HepG2 (cell line): ENCODE measurements at regions not wholly inside any gene's neighbourhood (a gene's known extent, or its start where the extent isn't known, plus 50 kb on each side); places are given as distances from the start of the nearest gene placed in this dataset.

ENCODE experiments used
- ATAC-seq: fragments of 200-7000 bp; cut with Tn5 transposase; 3 replicates; pipeline ENCODE4 v1.9.1; 2020; ENCODE audit warnings: mild to moderate bottlenecking, moderate library complexity
- BruUV-seq: library from RNA; stranded (reverse); fragments of 400-500 nt; replicated peaks from 2 replicates; lab custom pipeline; 2021; lab: Mats Ljungman, UMichigan
- CTCF ChIA-PET: fragments of 300-600 bp; formaldehyde crosslinking; extraction: SDS; loops from one replicate; lab custom pipeline; 2021; ENCODE audit warnings: low total read pairs, inconsistent platforms, low intra/inter-chr PET ratio; lab: Yijun Ruan, JAX
- POLR2A ChIA-PET: fragments of 350-600 bp; sonication (Branson Sonifier 250); formaldehyde crosslinking; loops from one replicate; lab custom pipeline; 2020; ENCODE audit warnings: antibody characterized with exemption, inconsistent platforms; lab: Yijun Ruan, JAX
- DNase-seq: peaks from one replicate; pipeline ENCODE4 v3.0.0-alpha.2; 2015; ENCODE audit warnings: low spot score
- FAIRE-seq: peaks from 3 replicates; lab custom pipeline; 2011; peaks lifted over from hg19 to GRCh38; lab: Jason Lieb, UNC
- H2AFZ ChIP-seq: one replicate; pipeline ENCODE4 v1.6.1; 2011; ENCODE audit warnings: low read length, inconsistent platforms
- H3K27ac ChIP-seq: fragments of 300-600 bp; 3 replicates; pipeline ENCODE4 v1.8.0; 2011; ENCODE audit warnings: mixed run types, mild to moderate bottlenecking, mixed read lengths, low read length, inconsistent platforms; ENCODE audit not compliant: insufficient read depth; ENCODE audit errors: extremely low read length
- H3K27me3 ChIP-seq, 2 experiments: fragments of 200-600 bp in 1 of 2; 2 replicates in 1 of 2; 3 replicates in 1 of 2; pipeline versions ENCODE4 v1.6.0 to v1.8.0; 2011; ENCODE audit warnings: low read length in 2 of 2, mild to moderate bottlenecking in 2 of 2, moderate library complexity in 2 of 2, inconsistent platforms in 1 of 2; ENCODE audit not compliant: insufficient read depth in 2 of 2, control insufficient read depth in 1 of 2
- H3K36me3 ChIP-seq, 2 experiments: fragments of 200-600 bp in 1 of 2; replicated peaks in 1 of 2; 2 replicates in 1 of 2; 3 replicates in 1 of 2; pipeline versions ENCODE4 v1.5.1 to v1.8.0; 2011; ENCODE audit warnings: low read length in 2 of 2, inconsistent platforms in 1 of 2; ENCODE audit not compliant: insufficient read depth in 2 of 2, control insufficient read depth in 1 of 2
- H3K4me1 ChIP-seq: 2 replicates; pipeline ENCODE4 v1.5.1; 2012; ENCODE audit warnings: low read length, inconsistent platforms; ENCODE audit not compliant: insufficient read depth
- H3K4me2 ChIP-seq: 2 replicates; pipeline ENCODE4 v1.6.0; 2011; ENCODE audit warnings: low read depth, low read length, inconsistent platforms
- H3K4me3 ChIP-seq, 3 experiments: fragments of 200-600 bp in 1 of 3; sonication (generic), shearing (Covaris generic) in 1 of 3; replicated peaks in 1 of 3; 2 replicates each; pipeline ENCODE4 v1.5.1; 2011 to 2016; ENCODE audit warnings: low read length in 3 of 3, inconsistent platforms in 2 of 3, low read depth in 2 of 3, mild to moderate bottlenecking in 2 of 3, control low read depth in 1 of 3, mixed read lengths in 1 of 3; ENCODE audit not compliant: insufficient read depth in 1 of 3
- H3K79me2 ChIP-seq: one replicate; pipeline ENCODE4 v1.6.1; 2011; ENCODE audit warnings: low read length, inconsistent platforms; ENCODE audit not compliant: insufficient read depth
- H3K9ac ChIP-seq: 2 replicates; pipeline ENCODE4 v1.6.0; 2011; ENCODE audit warnings: mild to moderate bottlenecking, low read depth, low read length, inconsistent platforms; ENCODE audit not compliant: insufficient read depth
- H3K9me3 ChIP-seq: 2 replicates; pipeline ENCODE4 v1.5.1; 2012; ENCODE audit warnings: mild to moderate bottlenecking, low read length
- H4K20me1 ChIP-seq: 2 replicates; pipeline ENCODE4 v1.6.0; 2011; ENCODE audit warnings: inconsistent platforms, mild to moderate bottlenecking, low read length, moderate library complexity; ENCODE audit not compliant: insufficient read depth
- HNRNPL ChIP-seq: fragments of 200-400 bp; formaldehyde crosslinking; IDR thresholded peaks from 2 replicates; pipeline ENCODE4 v1.6.1; 2017; ENCODE audit warnings: mild to moderate bottlenecking, low read depth, low read length
- XRCC5 ChIP-seq: fragments of 200-400 bp; formaldehyde crosslinking; optimal IDR thresholded peaks from 2 replicates; pipeline ENCODE3; 2017; ENCODE audit warnings: mild to moderate bottlenecking, low read length
- WGBS: methylation state at CpG from one replicate; pipeline ENCODE4 v1.1.6; 2017; ENCODE audit warnings: low lambda C conversion rate; 5-methylcytosine and 5-hydroxymethylcytosine counted together
- in situ Hi-C: cut with HindIII; loops from 2 replicates; pipeline ENCODE4 v1.10.0; 2017; ENCODE audit warnings: low pct_unique_long_range_greater_than_20kb; ENCODE audit not compliant: extremely low pct_ligation_motif_present
- intact Hi-C: fragments of 100-400 bp; cut with micrococcal nuclease; formaldehyde crosslinking; loops from one replicate; pipeline ENCODE4 v1.10.0; 2022; ENCODE audit not compliant: unreplicated experiment
- TF ChIP-seq, protein P1 (sequence below): IDR thresholded peaks from 2 replicates; pipeline ENCODE4 v1.6.1; 2018; ENCODE audit warnings: missing genetic modification reagents, mild to moderate bottlenecking, missing compliant biosample characterization
- TF ChIP-seq, protein P2 (sequence below): sonication (generic); formaldehyde crosslinking; IDR thresholded peaks from 2 replicates; pipeline ENCODE4 v1.5.1; 2020; ENCODE audit warnings: missing genetic modification reagents, mild to moderate bottlenecking, borderline replicate concordance

DNA sequence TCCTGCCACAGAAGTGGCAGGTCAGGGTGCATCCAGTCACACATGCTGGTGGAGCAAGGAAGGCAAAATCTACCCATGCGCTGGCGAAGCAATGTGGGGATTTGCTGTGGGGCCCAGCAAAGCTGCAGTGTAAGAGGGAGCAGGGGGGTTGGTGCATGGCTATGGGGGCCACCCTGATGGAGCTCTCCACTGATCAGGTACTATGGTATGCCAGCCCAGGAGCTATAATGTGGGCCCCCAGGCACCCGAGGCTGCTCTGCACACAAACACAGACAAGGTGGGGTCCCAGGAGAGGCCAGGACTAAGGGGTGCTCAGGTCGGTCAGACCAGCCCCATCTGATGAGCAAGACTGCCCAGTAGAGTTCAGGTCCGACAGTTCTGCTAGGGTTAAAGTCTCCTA, 213.5 kb downstream of the ZC3H11B start:
- H3K9ac ChIP-seq = no peak overlapping the region
- TF ChIP-seq, protein P1, sequence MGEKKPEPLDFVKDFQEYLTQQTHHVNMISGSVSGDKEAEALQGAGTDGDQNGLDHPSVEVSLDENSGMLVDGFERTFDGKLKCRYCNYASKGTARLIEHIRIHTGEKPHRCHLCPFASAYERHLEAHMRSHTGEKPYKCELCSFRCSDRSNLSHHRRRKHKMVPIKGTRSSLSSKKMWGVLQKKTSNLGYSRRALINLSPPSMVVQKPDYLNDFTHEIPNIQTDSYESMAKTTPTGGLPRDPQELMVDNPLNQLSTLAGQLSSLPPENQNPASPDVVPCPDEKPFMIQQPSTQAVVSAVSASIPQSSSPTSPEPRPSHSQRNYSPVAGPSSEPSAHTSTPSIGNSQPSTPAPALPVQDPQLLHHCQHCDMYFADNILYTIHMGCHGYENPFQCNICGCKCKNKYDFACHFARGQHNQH (CRISPR knock-in tag) = no peak
- H3K79me2 ChIP-seq = no peaks in the 10 kb centered on the region
- no peaks in the 10 kb centered on the region for H3K36me3 ChIP-seq
- no peaks in the 10 kb centered on the region for H4K20me1 ChIP-seq
- H3K9me3 ChIP-seq = 0 out of 2 replicates have a peak, but pooled peaks cover 12% of the 10 kb centered on the region
- no peaks in the 10 kb centered on the region for H3K27me3 ChIP-seq
- DNase-seq (no peak), ATAC-seq (no peak), FAIRE-seq (no peak)
- no peak overlapping the region for H3K4me2 ChIP-seq
- H3K4me1 ChIP-seq = peaks cover 6% of the 10 kb centered on the region; the same call in 1 of the 2 replicates
- no peak overlapping the region for H2AFZ ChIP-seq
- BruUV-seq = no TSS peak
- intact Hi-C loops (no loop called here), in situ Hi-C loops (no loop called here)
- no peak overlapping the region for H3K4me3 ChIP-seq
- ChIA-PET CTCF (no interaction called here), POLR2A (no interaction called here)
- no peak overlapping the region for H3K27ac ChIP-seq
- WGBS = 100% methylated on average over 2 of the region's 5 CpGs

DNA sequence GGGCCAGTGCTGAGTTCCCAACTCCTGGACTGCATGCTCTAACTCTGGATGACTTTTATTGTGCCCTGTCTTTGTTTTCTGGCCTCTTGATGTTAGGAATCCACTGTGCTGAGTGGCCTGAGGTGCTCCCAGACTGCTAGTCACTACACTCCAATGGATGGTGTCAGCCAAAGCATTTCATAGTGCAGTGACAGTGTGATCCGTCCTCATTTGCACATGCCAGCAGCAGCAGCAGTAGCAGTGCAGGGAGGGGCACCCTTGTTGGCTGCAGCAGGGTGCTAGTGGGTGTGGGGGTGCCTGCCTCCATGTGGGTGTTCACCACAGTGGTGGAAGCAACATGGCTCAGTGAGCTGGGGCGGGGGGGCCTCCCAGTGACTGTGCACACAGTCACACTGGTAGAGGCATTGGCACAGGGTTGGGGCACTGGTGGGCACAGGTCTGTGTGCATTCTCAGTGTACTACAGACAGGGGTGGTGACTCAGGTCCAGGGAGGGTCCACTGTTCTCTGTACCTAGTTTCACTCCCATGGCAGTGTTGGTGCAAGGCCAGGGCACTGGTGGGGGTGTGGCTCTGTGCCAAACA, 214.0 kb downstream of the ZC3H11B start:
- Histone ChIP-seq H3K9me3 (0 out of 2 replicates have a peak, but pooled peaks cover 12% of the 10 kb centered on the region), H4K20me1 (no peaks in the 10 kb centered on the region), H3K4me2 (no peak overlapping the region), H3K9ac (no peak overlapping the region), H3K79me2 (no peaks in the 10 kb centered on the region), H3K4me3 (no peak overlapping the region), H3K27me3 (no peaks in the 10 kb centered on the region), H3K4me1 (peaks cover 6% of the 10 kb centered on the region; the same call in 1 of the 2 replicates), H3K36me3 (no peaks in the 10 kb centered on the region), H3K27ac (no peak overlapping the region), H2AFZ (no peak overlapping the region)
- no peak for DNase-seq
- intact Hi-C loops = no loop called here
- no CpG with 5 or more reads among the region's 2 CpGs for WGBS
- ChIA-PET POLR2A (no interaction called here), CTCF (no interaction called here)
- no peak for ATAC-seq
- TF ChIP-seq, protein P2, sequence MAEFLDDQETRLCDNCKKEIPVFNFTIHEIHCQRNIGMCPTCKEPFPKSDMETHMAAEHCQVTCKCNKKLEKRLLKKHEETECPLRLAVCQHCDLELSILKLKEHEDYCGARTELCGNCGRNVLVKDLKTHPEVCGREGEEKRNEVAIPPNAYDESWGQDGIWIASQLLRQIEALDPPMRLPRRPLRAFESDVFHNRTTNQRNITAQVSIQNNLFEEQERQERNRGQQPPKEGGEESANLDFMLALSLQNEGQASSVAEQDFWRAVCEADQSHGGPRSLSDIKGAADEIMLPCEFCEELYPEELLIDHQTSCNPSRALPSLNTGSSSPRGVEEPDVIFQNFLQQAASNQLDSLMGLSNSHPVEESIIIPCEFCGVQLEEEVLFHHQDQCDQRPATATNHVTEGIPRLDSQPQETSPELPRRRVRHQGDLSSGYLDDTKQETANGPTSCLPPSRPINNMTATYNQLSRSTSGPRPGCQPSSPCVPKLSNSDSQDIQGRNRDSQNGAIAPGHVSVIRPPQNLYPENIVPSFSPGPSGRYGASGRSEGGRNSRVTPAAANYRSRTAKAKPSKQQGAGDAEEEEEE (CRISPR knock-in tag) = no peak
- 0 out of 2 replicates have a peak, but pooled peaks have one; percentile 37 for TF ChIP-seq HNRNPL
- TF ChIP-seq XRCC5 = no peak
- no TSS peak for BruUV-seq
- in situ Hi-C loops = no loop called here
- FAIRE-seq = no peak
